Breast epithelium (tissue), 4 donors: ENCODE measurements at regions not wholly inside any gene's neighbourhood (a gene's known extent, or its start where the extent isn't known, plus 50 kb on each side); places are given as distances from the start of the nearest gene placed in this dataset.

ENCODE experiments used
- DNase-seq, 2 donors: peaks; one replicate each; pipeline ENCODE4 v3.0.0-alpha.2; 2019; ENCODE audit warnings: low spot score in 2 of 2
- H3K27ac ChIP-seq, 2 donors: fragments of 200-600 bp; sonication (generic) in 1 of 2; one replicate each; pipeline ENCODE4 v1.5.1; 2016 to 2019; ENCODE audit warnings: mild to moderate bottlenecking in 1 of 2
- H3K27me3 ChIP-seq, 2 donors: fragments of 200-600 bp; sonication (generic) in 1 of 2; one replicate each; pipeline versions ENCODE4 v1.5.1 to v1.6.0; 2017 to 2019; ENCODE audit warnings: control low read depth in 1 of 2, mild to moderate bottlenecking in 1 of 2
- H3K36me3 ChIP-seq: fragments of 200-600 bp; one replicate; pipeline ENCODE4 v1.5.1; 2019
- H3K4me1 ChIP-seq, 2 donors: fragments of 200-600 bp; sonication (generic); one replicate each; pipeline ENCODE4 v1.5.1; 2016 to 2019; ENCODE audit warnings: control low read depth in 1 of 2
- H3K4me3 ChIP-seq, 3 donors: fragments of 200-600 bp; sonication (generic); 1 replicate in 2 of 3; 2 replicates in 1 of 3; pipeline ENCODE4 v1.5.1; 2016 to 2019; ENCODE audit warnings: mild to moderate bottlenecking in 3 of 3, moderate library complexity in 2 of 3
- H3K9me3 ChIP-seq, 2 donors: fragments of 200-600 bp; sonication (generic) in 1 of 2; one replicate each; pipeline ENCODE4 v1.5.1; 2016 to 2019; ENCODE audit warnings: control low read depth in 1 of 2
- CTCF ChIP-seq, 3 donors: fragments of 450-650 bp; IDR thresholded peaks; one replicate each; pipeline ENCODE4 v1.5.1; 2016 to 2017; ENCODE audit warnings: antibody characterized with exemption in 3 of 3, mild to moderate bottlenecking in 3 of 3, moderate library complexity in 3 of 3
- POLR2A ChIP-seq: fragments of 450-650 bp; IDR thresholded peaks from one replicate; pipeline ENCODE4 v1.6.1; 2016; ENCODE audit warnings: antibody characterized with exemption, mild to moderate bottlenecking, moderate library complexity
- POLR2AphosphoS5 ChIP-seq, 3 donors: sonication (generic); formaldehyde crosslinking; IDR thresholded peaks; one replicate each; pipeline ENCODE4 v1.6.1; 2017; ENCODE audit warnings: antibody characterized with exemption in 3 of 3
- intact Hi-C: fragments of 100-400 bp; cut with DNase I; formaldehyde crosslinking; loops from one replicate; pipeline ENCODE4 v1.15.1; 2023; ENCODE audit warnings: low total_unique reads

GRCh38 chr11:111104185-111104584 is 141.3 kb upstream of the POU2AF2 start:
- Histone ChIP-seq H3K27me3 (no peaks in the 10 kb centered on the region), H3K27ac (no peak overlapping the region), H3K4me3 (no peak overlapping the region), H3K36me3 (no peaks in the 10 kb centered on the region), H3K9me3 (no peaks in the 10 kb centered on the region), H3K4me1 (no peaks in the 10 kb centered on the region)
- intact Hi-C loops: no loop called here
- DNase-seq: no peak
- TF ChIP-seq POLR2A (no peak), CTCF (IDR thresholded peaks at IDR 0.05) (no peak), POLR2AphosphoS5 (IDR thresholded peaks at IDR 0.05) (no peak)

- no peak for DNase-seq
- intact Hi-C loops: no loop called here
- H3K9me3 ChIP-seq: no peaks in the 10 kb centered on the region
Measured at GRCh38 chr11:111101881-111102280, 143.6 kb upstream of the POU2AF2 start.

GRCh38 chr11:111099028-111099713 is 146.4 kb upstream of the POU2AF2 start:
- intact Hi-C loops: no loop called here
- Histone ChIP-seq H3K4me3 (no peak overlapping the region), H3K4me1 (no peaks in the 10 kb centered on the region), H3K27me3 (no peaks in the 10 kb centered on the region), H3K36me3 (no peaks in the 10 kb centered on the region), H3K9me3 (no peaks in the 10 kb centered on the region), H3K27ac (no peak overlapping the region)
- no peak for TF ChIP-seq CTCF (IDR thresholded peaks at IDR 0.05)
- TF ChIP-seq POLR2A: no peak
- no peak for TF ChIP-seq POLR2AphosphoS5 (IDR thresholded peaks at IDR 0.05)
- DNase-seq: no peak

More at GRCh38 chr11:111101881-111102280, 143.6 kb upstream of the POU2AF2 start:
- Histone ChIP-seq H3K4me1 (no peaks in the 10 kb centered on the region), H3K27me3 (no peaks in the 10 kb centered on the region), H3K36me3 (no peaks in the 10 kb centered on the region), H3K27ac (no peak overlapping the region), H3K4me3 (no peak overlapping the region)
- TF ChIP-seq POLR2AphosphoS5 (IDR thresholded peaks at IDR 0.05): no peak
- TF ChIP-seq POLR2A: no peak
- no peak for TF ChIP-seq CTCF (IDR thresholded peaks at IDR 0.05)

GRCh38 chr11:111098091-111098490 is 147.4 kb upstream of the POU2AF2 start:
- no peak for TF ChIP-seq CTCF (IDR thresholded peaks at IDR 0.05)
- TF ChIP-seq POLR2A: no peak
- no peak for TF ChIP-seq POLR2AphosphoS5 (IDR thresholded peaks at IDR 0.05)
- no peaks in the 10 kb centered on the region for H3K27me3 ChIP-seq
- intact Hi-C loops: no loop called here

GRCh38 chr11:111097191-111097590 is 148.3 kb upstream of the POU2AF2 start:
- peak in 1 of 2 donors; percentile 20 for DNase-seq
- intact Hi-C loops: no loop called here
- H3K9me3 ChIP-seq: no peaks in the 10 kb centered on the region
- no peaks in the 10 kb centered on the region for H3K27me3 ChIP-seq
- TF ChIP-seq CTCF (IDR thresholded peaks at IDR 0.05): no peak
- TF ChIP-seq POLR2AphosphoS5 (IDR thresholded peaks at IDR 0.05): no peak
- no peak for TF ChIP-seq POLR2A
- H3K4me1 ChIP-seq: no peaks in the 10 kb centered on the region
- peak overlapping the region in 2 of 3 donors; percentile 25 to 35 for H3K4me3 ChIP-seq
- no peak overlapping the region for H3K27ac ChIP-seq
- no peaks in the 10 kb centered on the region for H3K36me3 ChIP-seq

More at GRCh38 chr11:111098091-111098490, 147.4 kb upstream of the POU2AF2 start:
- Histone ChIP-seq H3K9me3 (no peaks in the 10 kb centered on the region), H3K4me1 (no peaks in the 10 kb centered on the region), H3K36me3 (no peaks in the 10 kb centered on the region), H3K27ac (no peak overlapping the region), H3K4me3 (no peak overlapping the region)
- DNase-seq: no peak
